ENCODE measurements at regions not wholly inside any gene's neighbourhood (a gene's known extent, or its start where the extent isn't known, plus 50 kb on each side); places are given as distances from the start of the nearest gene placed in this dataset.
A peak's percentile ranks its signal among the peaks of the same experiment; 100 is the strongest.
"Not testable (repeated sequence)": the region's sequence is repeated elsewhere in the genome, so short reads cannot be mapped to it uniquely, and the experiment has no call there.

- no peak for DNase-seq
Measured at GRCh38 chr3:71956716-71957115, 171.8 kb upstream of the PROK2 start.

- no peak for DNase-seq
Measured at GRCh38 chr3:71956069-71956340, 171.1 kb upstream of the PROK2 start.

GRCh38 chr3:71955240-71956068, 170.5 kb upstream of the PROK2 start:
- peak; percentile 19 for DNase-seq

- DNase-seq: no peak
Measured at GRCh38 chr3:71951842-71952241, 166.9 kb upstream of the PROK2 start.

GRCh38 chr3:71951361-71951760, 166.4 kb upstream of the PROK2 start:
- DNase-seq: no peak

- DNase-seq: no peak
Measured at GRCh38 chr3:71949442-71949841, 164.5 kb upstream of the PROK2 start.

GRCh38 chr3:71944482-71945065, 159.6 kb upstream of the PROK2 start:
- no peak for DNase-seq

- DNase-seq: no peak
Measured at GRCh38 chr3:71942432-71943187, 157.7 kb upstream of the PROK2 start.

GRCh38 chr3:71940486-71940885, 155.5 kb upstream of the PROK2 start:
- DNase-seq: no peak

- not testable (repeated sequence) for DNase-seq
Measured at GRCh38 chr3:71938081-71938480, 153.1 kb upstream of the PROK2 start.

GRCh38 chr3:71936681-71937080, 151.7 kb upstream of the PROK2 start:
- no peak for DNase-seq

- no peak for DNase-seq
Measured at GRCh38 chr3:71934520-71935270, 149.7 kb upstream of the PROK2 start.

GRCh38 chr3:71931922-71932321, 147.0 kb upstream of the PROK2 start:
- DNase-seq: no peak

GRCh38 chr3:71930056-71930991, 145.4 kb upstream of the PROK2 start:
- DNase-seq: no peak

GRCh38 chr3:71928212-71928611, 143.3 kb upstream of the PROK2 start:
- DNase-seq: no peak

- no peak for DNase-seq
Measured at GRCh38 chr3:71927505-71928066, 142.6 kb upstream of the PROK2 start.

- DNase-seq: no peak
Measured at GRCh38 chr3:71926616-71927015, 141.7 kb upstream of the PROK2 start.

- peak; percentile 3 for DNase-seq
Measured at GRCh38 chr3:71926262-71926600, 141.3 kb upstream of the PROK2 start.

- DNase-seq: not testable (repeated sequence)
Measured at GRCh38 chr3:71925511-71926261, 140.7 kb upstream of the PROK2 start.

- no peak for DNase-seq
Measured at GRCh38 chr3:71924721-71925120, 139.8 kb upstream of the PROK2 start.

- no peak for DNase-seq
Measured at GRCh38 chr3:71921036-71921435, 136.1 kb upstream of the PROK2 start.

All from activated naive CD4-positive, alpha-beta T cell treated with Interleukin-2 at 50 U/mL for 16 hours (primary cell).